ENCODE measurements at regions not wholly inside any gene's neighbourhood (a gene's known extent, or its start where the extent isn't known, plus 50 kb on each side); places are given as distances from the start of the nearest gene placed in this dataset.
A peak's percentile ranks its signal among the peaks of the same experiment; 100 is the strongest.

GRCh38 chr1:245055752-245056151 is 99.0 kb upstream of the KIF26B start:
- H3K36me3 ChIP-seq (ENCODE audit: control insufficient read depth in 2 of 2, insufficient read depth in 1 of 2, low read length in 2 of 2), result no peaks in the 10 kb centered on the region
- CTCF ChIA-PET, result interaction anchor here (4.6 kb wide), 1 partner anchor 13 kb away, joined by 28 read pairs; no protein-coding TSS in a partner anchor
- no peak overlapping the region for H3K4me3 ChIP-seq (ENCODE audit: low read depth, low read length)
- no peaks in the 10 kb centered on the region for H3K9me3 ChIP-seq (ENCODE audit: control insufficient read depth, insufficient read depth, low read depth, low read length)
- POLR2A ChIA-PET, result no interaction called here
- H3K27ac ChIP-seq (ENCODE audit: extremely low read depth, low read depth, low read length), result no peak overlapping the region
- TF ChIP-seq ZNF121 (tag by site-specific recombination; IDR thresholded peaks at IDR 0.05), result 0 out of 2 replicates have a peak, but pooled peaks have one; percentile 43
- TF ChIP-seq, protein P1, sequence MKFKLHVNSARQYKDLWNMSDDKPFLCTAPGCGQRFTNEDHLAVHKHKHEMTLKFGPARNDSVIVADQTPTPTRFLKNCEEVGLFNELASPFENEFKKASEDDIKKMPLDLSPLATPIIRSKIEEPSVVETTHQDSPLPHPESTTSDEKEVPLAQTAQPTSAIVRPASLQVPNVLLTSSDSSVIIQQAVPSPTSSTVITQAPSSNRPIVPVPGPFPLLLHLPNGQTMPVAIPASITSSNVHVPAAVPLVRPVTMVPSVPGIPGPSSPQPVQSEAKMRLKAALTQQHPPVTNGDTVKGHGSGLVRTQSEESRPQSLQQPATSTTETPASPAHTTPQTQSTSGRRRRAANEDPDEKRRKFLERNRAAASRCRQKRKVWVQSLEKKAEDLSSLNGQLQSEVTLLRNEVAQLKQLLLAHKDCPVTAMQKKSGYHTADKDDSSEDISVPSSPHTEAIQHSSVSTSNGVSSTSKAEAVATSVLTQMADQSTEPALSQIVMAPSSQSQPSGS (tag by site-specific recombination; IDR thresholded peaks at IDR 0.05; ENCODE audit: low read depth), result no peak
- peaks cover 7% of the 10 kb centered on the region for H3K4me1 ChIP-seq (ENCODE audit: control insufficient read depth, insufficient read depth, low read length)

DNA sequence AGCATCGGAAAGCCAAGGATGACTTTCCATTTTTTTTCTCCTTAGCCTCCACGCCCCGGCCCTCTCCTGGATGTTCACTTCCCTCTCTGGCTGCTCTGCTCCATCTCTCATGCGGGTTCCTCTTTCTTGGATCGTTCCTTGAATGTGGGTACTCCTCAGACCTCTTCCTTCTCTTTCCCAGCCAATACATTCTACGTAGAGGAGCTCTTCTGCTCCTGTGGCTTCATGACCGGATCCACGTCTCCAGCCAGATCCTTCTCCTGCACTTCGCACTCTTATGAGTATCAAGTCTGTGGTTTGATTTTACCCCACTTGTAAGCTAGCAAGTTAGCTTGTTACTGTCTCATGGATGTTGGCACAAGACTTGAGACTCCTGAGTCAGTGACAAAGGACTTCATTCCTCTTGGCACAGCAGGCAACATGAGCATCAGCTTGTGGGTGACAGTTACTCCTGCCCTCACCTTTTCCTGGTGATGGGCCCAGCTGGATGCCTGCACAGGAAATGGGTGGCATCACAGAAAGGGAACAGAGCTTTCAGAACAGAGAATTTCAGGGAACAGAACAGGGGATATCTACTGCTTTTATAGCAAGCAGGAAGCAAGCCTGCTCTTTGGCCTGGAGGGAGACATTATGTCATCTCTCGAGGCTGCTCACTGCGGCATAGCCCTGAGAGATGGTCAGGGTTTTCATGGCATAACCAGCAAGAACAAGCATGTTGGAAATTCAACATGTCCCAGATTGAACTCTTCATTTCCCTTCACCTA is 100.1 kb upstream of the KIF26B start:
- ChIA-PET CTCF (interaction anchor here (0.6 to 4.6 kb wide), 3 partner anchors 12 to 76 kb away, joined by 3 to 28 read pairs (median 3); no protein-coding TSS in a partner anchor), POLR2A (no interaction called here)
- Histone ChIP-seq H3K9me3 (ENCODE audit: control insufficient read depth, insufficient read depth, low read depth, low read length) (no peaks in the 10 kb centered on the region), H3K4me3 (ENCODE audit: low read depth, low read length) (no peak overlapping the region), H3K4me1 (ENCODE audit: control insufficient read depth, insufficient read depth, low read length) (no peaks in the 10 kb centered on the region), H3K36me3 (ENCODE audit: control insufficient read depth in 2 of 2, insufficient read depth in 1 of 2, low read length in 2 of 2) (no peaks in the 10 kb centered on the region), H3K27ac (ENCODE audit: extremely low read depth, low read depth, low read length) (no peak overlapping the region)
- no peak for TF ChIP-seq ZNF510 (tag by site-specific recombination; IDR thresholded peaks at IDR 0.05; ENCODE audit: insufficient replicate concordance)
- TF ChIP-seq SETDB1 (IDR thresholded peaks at IDR 0.05; ENCODE audit: insufficient read length, low read length), result peak; percentile 50

DNA sequence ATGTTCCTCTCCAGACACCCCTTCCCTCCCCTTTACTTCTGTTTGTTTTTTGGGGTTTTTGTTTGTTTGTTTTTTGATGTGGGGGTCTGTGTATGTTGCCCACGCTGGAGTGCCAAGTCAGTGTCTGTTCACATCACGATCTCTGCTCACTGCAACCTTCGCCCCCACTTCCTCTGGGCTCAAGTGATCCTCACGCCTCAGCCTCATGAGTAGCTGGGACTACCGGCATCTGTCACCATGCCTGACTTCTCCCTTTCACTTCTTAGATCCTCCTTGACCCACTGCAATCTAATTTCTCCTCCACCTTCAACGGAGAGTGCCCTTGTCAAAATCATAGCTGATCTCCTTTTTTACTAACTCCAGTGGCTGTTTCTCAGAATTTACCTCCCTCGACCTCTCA is 100.7 kb upstream of the KIF26B start:
- H3K36me3 ChIP-seq (ENCODE audit: control insufficient read depth in 2 of 2, insufficient read depth in 1 of 2, low read length in 2 of 2), result no peaks in the 10 kb centered on the region
- no peak overlapping the region for H3K4me3 ChIP-seq (ENCODE audit: low read depth, low read length)
- no peak overlapping the region for H3K27ac ChIP-seq (ENCODE audit: extremely low read depth, low read depth, low read length)
- POLR2A ChIA-PET, result no interaction called here
- TF ChIP-seq ZFHX2 (tag by site-specific recombination; conservative IDR thresholded peaks at IDR 0.05), result 0 out of 2 replicates have a peak, but pooled peaks have one; percentile 19
- no peak for TF ChIP-seq ZSCAN4 (tag by site-specific recombination; IDR thresholded peaks at IDR 0.05)
- no peaks in the 10 kb centered on the region for H3K9me3 ChIP-seq (ENCODE audit: control insufficient read depth, insufficient read depth, low read depth, low read length)
- no peaks in the 10 kb centered on the region for H3K4me1 ChIP-seq (ENCODE audit: control insufficient read depth, insufficient read depth, low read length)
- CTCF ChIA-PET, result interaction anchor here (0.6 to 4.6 kb wide), 3 partner anchors 12 to 75 kb away, joined by 3 to 28 read pairs (median 3); no protein-coding TSS in a partner anchor

DNA sequence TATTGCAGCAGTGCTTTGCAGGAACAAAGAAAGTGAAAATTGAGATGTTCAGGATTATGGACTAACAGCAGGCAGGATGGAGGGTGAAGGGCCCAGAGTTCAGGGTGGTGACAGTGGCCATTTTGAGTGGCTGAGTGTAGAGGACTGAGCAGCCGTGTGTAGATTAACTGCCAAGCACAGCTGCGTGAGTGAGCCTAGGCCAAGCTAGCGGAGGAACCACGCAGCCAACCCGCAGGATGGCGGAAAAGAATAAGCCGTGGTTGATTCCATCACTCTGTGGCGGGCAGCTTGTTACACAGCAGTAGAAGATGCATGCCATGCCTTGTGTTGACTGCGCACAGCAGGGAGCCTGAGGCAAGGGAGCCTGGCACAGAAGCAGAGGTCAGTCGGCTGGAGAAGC is 102.5 kb upstream of the KIF26B start:
- POLR2A ChIA-PET, result no interaction called here
- Histone ChIP-seq H3K4me3 (ENCODE audit: low read depth, low read length) (no peak overlapping the region), H3K27ac (ENCODE audit: extremely low read depth, low read depth, low read length) (no peak overlapping the region), H3K36me3 (ENCODE audit: control insufficient read depth in 2 of 2, insufficient read depth in 1 of 2, low read length in 2 of 2) (no peaks in the 10 kb centered on the region), H3K9me3 (ENCODE audit: control insufficient read depth, insufficient read depth, low read depth, low read length) (no peaks in the 10 kb centered on the region), H3K4me1 (ENCODE audit: control insufficient read depth, insufficient read depth, low read length) (no peaks in the 10 kb centered on the region)
- no peak for TF ChIP-seq YY2 (tag by site-specific recombination; IDR thresholded peaks at IDR 0.05)
- 0 out of 2 replicates have a peak, but pooled peaks have one; percentile 42 for TF ChIP-seq RBAK (tag by site-specific recombination; IDR thresholded peaks at IDR 0.05)
- no peak for TF ChIP-seq ZNF629 (tag by site-specific recombination; IDR thresholded peaks at IDR 0.05)
- TF ChIP-seq ZNF169 (tag by site-specific recombination; IDR thresholded peaks at IDR 0.05), result no peak
- CTCF ChIA-PET, result interaction anchor here (0.6 to 2.8 kb wide), 4 partner anchors 10 to 251 kb away, joined by 3 to 32 read pairs (median 4); no protein-coding TSS in a partner anchor

All from HEK293 (cell line).